Amygdala (tissue), 56 donors: ENCODE measurements at regions not wholly inside any gene's neighbourhood (a gene's known extent, or its start where the extent isn't known, plus 50 kb on each side); places are given as distances from the start of the nearest gene placed in this dataset.
"Not testable (repeated sequence)": the region's sequence is repeated elsewhere in the genome, so short reads cannot be mapped to it uniquely, and the experiment has no call there.

ENCODE experiments used
- DNase-seq, 56 donors: peaks; one replicate each; lab custom pipeline; 2025; lab: John Stamatoyannopoulos, UW

DNA sequence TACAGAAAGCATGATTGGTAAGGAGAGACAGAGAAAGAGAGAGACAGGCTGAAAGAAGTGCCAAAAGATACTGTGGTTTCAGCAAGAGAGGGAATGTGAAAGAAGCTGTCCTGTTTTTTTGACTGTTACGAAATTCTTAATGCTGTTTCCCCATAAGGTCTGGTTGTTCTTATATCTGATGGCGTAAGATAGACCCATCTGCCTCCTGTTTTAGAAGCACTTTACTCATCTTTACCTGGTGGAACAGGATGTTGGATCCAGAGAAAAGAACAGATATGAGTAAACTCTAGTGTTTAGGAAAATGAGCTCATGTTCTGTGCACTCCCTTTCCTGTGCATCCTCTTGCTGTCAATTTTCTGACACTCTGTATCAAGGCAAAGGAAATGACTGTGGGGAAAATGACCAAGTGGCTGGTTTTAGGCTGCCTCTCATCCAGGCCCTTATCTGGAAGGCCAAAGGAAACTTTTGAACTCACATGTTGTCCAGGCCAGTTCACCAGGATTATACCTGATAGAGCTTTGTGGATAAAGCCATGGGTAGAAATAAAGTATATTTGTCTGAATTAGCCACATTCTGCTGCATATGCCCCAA lies 311.7 kb upstream of the HTR2C start:
- DNase-seq = no peak

DNA sequence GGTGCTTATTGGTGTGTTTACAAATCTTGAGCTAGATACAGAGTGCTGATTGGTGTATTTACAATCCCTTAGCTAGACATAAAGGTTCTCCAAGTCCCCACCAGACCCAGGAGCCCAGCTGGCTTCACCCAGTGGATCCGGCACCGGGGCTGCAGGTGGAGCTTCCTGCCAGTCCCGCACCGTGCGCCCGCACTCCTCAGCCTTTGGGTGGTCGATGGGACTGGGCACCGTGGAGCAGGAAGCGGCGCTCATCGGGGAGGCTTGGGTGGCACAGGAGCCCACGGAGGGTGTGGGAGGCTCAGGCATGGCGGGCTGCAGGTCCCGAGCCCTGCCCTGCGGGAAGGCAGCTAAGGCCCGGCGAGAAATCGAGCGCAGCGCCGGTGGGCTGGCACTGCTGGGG lies 313.5 kb upstream of the HTR2C start:
- not testable (repeated sequence) for DNase-seq

DNA sequence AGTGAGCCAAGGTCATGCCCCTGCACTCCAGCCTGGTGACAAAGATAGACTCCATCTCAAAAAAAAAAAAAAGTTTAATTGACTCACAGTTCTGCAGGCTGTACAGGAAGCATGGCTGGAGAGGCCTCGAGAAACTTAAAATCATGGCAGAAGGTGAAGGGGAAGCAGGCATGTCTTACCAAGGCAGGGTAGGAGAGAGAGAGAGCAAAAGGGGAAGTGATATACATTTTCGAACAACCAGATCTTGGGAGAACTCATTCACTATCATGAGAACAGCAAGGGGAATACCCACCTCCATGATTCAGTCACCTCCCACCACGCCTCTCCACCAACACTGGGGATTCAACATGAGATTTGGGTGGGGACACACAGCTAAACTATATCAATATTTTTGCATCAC lies 315.2 kb upstream of the HTR2C start:
- no peak for DNase-seq

DNA sequence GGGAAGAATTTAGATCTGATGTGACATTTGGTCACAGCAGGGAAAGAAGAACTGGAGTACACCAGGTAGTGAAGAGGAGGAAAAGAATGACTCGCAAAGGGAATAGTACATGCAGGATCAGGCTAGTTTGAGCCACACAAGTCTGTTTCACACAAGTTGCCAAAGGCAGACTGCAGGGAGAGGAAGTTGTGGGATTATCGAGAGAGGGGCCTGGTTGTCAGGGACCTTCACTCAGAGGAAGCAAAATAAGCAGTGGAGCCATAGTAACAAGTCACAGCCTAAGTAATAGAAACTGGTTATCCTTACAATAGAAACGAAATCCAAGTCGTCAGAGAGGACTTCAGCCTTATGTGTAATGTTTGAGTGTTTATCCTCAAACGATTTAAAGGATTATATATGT lies 316.7 kb upstream of the HTR2C start:
- no peak for DNase-seq

DNA sequence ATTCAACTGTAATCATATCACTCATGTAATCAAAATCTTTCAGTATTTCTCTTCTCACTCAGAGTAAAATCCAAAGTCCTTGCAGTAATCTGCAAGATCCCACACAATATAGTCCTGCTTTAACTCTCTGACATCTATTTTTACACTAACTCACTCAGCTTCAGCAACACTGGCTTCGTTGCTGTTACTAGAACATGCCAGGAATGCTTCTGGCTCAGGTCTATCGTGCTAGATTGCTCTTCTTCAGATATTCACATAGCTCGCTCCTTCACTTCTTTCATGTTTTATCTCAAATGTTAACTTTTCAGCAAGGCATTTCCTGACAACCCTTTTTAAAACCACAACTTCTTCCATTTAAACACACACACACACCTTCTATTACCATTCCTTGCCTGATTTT lies 331.7 kb upstream of the HTR2C start:
- DNase-seq = no peak

DNA sequence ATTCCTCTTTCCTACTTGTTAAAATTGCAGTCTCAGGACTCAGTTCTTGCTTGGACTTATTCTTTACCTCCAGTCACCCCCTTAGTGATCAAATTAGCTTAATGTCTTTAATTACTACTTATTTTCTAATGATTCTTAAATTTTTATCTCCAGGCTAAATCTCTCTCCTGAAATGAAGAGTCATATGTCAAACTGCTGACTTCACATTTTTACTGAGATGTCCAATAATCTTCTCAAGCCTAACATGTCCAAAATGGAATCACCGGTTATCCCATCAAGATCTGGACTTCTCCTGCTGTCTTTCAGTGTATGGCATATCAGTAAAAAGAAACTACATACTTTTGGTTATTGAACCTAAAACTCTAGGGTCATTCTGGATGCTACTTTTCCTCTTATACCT lies 332.3 kb upstream of the HTR2C start:
- DNase-seq = no peak

DNA sequence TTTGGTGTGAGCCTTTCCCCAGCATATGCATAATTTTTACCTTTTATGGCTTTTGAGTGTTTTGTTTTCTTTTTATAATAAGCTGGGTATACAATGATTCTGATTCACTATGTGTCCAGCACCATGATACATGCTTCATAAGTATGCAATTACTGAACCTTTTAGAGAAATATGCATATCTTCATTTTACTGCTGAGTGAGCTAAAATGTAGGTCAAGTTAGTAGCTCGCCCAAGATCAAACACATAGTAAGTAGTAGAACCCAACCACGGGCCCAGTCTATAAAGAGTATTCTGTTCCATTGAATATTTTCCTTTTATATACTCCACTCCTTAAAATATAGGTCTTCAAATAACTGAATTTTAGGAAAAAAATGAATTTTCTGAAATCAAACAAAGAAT lies 362.4 kb upstream of the HTR2C start:
- no peak for DNase-seq

DNA sequence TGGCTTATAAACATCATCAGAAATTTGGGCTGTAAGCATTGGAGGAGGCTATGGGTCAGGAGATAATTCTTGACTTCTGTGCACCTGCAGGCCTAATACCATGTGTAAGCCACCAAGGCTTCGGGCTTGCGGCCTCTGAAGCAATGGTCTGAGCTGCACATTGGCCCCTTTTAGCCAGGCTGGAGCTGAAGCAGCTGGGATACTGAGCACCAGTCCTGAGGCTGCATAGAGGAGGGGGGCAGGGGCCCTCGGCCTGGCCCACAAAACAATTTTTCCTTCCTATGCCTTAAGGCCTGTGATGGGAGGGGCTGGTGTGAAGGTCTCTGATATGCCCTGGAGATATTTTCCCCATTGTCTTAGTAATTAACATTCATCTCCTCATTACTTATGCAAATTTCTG lies 373.0 kb upstream of the HTR2C start:
- DNase-seq = peak in 1 of 56 donors; percentile 0

DNA sequence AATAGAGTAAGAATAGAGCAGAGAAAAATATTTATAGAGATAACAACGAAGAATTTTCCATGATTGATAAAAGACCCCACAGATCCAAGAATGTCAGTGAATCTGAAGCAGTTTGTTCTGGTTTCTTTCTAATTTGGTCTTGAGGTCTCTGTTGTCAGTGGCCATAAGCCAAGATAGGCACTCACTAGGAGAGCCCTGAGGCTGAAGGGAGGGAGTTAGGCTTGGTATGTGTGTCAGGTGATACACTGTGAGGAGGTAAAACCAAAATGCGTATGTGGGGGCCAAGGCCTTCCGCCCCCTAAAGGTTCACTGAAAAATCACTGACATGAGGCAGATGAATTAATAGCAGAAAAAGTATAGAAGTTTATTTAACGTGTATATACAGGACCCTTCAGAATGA lies 382.3 kb upstream of the HTR2C start:
- DNase-seq = no peak

DNA sequence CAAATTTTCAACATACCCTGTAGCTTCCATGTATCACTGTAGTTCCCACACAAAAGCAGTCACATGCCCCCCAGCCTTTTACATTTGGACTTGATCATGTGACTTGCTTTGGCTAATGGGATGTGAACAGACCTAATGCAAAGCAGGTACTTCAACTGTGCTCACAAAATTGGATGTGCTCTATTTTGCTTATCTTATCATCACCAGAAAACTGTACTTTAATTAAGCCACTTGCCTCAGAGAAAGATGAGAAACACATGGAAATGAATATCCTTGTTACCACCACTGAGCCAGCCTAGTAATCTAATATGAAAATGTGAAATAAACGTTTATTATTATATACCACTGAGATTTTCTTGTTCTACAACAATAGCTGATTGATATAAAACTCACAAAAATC lies 402.7 kb upstream of the HTR2C start:
- no peak for DNase-seq

DNA sequence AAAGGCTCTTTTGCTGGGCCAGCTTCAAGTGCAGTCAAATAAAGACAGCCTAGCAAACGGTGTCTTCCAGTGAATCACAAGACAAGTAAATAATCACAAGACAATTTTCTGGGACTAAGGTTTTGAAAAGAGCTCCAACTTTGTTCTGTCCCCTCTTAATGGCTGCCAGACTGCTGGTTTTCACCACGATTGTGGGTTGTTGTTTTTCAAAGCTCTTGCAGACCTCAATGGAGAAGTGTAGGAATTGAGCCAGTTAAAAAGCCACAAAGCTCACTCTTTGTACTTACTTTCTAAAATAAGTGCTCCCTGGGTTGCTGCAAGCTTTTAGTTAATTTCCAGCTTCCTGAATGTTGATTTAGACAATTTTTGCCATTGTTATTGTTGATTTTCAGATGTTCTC lies 405.8 kb upstream of the HTR2C start:
- peak in 1 of 56 donors; percentile 0 for DNase-seq

DNA sequence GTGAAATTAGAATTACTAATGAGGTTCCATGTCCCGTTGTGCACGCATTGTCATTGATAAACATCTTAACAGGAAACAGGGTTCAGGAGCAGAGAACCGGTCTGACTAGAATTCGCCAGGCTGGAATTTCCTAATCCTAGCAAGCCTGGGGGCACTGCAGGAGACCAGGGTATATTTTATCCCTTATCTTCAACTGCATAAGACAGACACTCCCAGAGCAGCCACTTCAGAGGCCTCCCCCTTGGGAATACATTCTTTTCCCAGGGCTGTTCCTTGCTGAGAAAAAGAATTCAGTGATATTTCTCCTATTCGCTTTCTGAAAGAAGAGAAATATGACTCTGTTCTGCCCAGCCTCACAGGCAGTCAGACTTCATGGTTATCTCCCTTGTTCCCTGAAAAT lies 416.6 kb upstream of the HTR2C start:
- DNase-seq = not testable (repeated sequence)

DNA sequence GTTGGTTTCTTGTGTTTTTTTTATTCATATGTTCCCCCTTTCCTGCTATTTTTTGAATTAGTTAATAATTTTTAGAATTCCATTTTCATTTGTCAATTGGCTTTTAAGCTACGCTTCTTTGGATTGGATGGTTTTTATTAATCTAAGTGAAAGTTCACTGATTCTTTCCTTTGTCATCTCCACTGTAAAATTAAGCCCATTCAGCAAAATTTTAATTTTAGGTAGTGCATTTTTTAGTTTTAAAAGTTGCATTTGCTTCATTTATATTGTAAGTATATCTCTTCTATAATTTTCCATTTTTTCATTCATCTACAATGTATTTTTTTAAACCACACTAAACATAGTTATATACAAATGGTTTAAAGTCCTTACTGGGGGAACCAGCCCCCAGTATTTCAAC lies 417.3 kb upstream of the HTR2C start:
- no peak for DNase-seq

DNA sequence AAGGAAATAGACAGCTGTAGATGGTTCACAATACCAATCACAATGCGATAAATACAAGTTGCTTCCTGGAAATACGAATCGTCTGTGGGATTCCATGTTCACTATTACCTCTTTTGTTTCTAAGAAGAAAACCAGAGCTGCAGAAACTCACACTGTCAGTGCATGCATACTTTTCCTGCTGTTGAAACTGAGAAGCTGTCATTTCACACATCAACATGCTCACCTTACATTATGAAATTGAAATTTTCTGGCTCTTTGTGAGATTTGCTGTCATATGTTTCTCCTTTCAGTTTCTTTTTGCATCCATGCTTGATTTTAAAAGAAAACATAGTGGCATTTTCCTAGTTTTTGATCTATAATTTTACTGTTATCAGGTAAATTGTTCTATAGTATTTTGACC lies 418.3 kb upstream of the HTR2C start:
- no peak for DNase-seq

DNA sequence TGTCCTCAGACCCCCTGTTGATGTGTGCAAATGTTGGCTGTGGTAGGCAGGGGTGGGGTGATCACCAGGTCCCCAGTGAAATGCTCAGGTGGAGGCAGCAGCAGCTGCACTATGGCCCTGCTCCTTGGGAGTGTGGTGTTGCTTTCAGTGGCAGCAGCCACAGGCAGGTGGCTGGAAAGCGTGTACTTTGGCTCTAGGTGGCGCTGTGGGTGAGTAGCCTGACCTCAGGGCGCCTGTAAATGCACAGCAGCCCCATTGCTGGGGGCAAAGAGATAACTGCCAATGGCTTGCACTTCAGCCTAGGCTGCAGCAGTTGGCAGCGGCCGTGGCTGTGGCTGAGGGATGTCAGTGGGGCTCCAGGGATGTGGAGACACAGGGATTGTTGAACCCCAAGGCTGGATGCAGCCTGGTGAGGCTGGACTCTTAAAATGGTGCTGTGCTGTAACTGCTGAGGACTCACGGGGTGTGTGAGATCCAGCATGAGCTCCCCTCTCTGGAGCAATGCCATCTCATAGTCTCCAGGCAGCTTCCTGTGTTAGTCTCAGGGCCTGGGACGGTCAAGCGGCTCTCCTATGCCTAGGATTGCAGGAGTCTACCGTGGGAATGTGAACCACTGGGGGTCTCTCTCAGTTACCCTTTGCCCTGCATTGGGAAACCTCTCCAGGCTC lies 421.7 kb upstream of the HTR2C start:
- no peak for DNase-seq

DNA sequence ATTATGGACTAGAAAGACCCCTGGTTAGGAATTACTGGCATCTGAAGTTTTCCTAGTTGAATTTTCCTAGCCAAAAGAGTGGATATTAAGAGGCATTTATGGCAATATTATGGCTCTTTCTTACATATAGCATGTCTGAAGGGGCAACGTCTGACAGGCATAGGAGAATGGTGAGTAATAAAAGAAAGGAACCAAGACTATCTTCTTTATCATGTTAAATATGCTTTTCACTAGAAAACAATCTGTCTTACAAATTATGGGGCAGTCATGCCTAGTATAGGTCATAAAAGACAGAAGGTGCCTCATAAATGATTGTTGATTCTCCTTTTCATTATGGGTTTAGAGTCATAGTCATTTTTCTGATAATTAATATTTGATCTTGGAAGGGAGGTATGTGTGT lies 431.1 kb upstream of the HTR2C start:
- DNase-seq = no peak

DNA sequence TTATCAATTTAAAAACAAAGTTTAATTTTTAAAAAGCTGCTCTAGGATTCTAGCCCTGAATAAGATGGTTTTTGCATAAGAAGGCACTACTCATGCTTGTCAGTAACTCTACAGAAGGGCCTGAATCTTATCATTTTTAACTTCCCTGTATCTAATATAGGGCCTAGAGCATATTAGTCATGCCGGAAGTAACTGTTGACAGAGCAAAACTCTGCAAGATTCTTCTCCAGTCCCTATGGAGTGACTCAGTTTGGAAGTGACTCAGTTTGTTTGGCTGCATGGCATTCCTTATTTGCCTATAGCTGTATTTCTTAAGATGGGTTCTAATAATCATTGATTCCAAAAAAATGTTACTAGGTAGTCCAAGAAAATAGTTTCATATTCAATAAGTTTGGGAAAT lies 431.8 kb upstream of the HTR2C start:
- no peak for DNase-seq

DNA sequence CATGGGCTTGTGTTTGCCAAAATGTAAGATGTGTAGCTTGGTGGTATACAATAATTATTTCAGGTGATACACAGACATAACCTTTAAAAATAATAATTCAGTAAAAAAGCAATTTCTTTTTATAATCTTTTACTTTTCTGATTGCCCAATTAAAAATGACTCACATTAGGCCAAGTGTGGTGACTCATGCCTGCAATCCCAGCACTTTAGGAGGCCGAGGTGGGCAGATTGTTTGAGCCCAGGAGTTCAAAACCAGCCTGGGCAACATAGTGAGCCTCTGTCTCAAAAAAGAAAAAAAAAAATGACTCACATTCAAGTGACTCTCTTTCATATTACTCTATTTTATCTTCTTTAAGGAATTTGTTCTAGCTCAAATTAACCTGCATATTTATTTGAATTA lies 449.4 kb upstream of the HTR2C start:
- DNase-seq = no peak

DNA sequence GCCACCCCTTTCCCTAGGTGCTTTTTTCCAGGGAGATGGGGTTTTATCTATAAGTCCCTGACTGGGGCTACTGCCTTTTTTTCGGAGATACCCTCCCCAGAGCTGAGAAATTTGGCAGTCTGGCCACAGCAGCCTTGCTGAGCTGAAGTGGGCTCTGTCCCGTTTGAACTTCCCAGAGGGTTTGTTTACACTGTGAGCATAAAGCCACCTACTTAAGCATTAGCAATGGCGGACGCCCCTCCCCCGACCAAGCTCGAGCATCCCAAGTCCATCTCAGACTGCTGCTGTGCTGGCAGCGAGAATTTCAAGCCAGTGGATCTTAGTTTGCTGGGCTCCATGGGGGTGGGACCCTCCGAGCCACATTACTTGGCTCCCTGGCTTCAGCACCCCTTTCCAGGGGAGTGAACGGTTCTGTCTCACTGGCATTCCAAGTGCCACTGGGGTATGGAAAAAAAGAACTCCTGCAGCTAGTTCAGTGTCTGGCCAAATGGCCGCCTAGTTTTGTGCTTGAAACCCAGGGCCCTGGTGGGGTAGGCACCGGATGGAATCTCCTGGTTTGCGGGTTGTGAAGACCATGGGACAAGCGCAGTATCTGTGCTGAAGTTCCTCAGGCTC lies 456.4 kb upstream of the HTR2C start:
- no peak for DNase-seq

DNA sequence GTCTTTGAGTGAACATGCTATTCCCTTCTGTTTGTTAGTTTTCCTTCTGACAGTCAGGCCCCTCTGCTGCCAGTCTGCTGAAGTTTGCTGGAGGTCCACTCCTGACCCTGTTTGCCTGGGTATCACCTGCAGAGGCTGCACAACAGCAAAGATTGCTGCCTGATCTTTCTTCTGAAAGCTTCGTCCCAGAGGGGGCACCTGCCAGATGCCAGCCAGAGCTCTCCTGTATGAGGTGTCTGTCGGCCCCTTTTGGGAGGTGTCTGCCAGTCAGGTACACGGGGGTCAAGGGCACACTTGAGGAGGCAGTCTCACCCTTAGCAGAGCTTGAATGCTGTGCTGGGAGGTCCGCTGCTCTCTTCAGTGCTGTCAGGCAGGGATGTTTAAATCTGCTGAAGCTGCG lies 456.9 kb upstream of the HTR2C start:
- no peak for DNase-seq

DNA sequence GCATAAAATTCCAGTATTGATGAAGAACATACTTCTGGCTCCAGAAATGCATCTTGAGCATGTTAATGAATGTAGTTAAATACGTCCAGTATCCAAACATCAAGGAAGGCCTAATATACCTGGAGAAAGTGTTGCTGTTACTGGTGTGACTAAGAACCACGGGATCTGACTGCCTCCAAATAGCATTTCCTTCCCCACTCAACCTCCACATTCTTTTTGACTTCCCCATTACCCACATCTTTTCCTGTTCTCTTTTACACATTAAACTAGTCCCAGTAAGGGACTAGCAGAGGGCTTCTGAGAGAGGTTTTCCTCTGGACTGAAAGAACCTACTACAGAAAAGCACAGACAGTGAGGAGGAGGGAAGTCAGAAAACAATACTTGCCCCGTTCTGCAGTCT lies 482.8 kb upstream of the HTR2C start:
- DNase-seq = no peak

DNA sequence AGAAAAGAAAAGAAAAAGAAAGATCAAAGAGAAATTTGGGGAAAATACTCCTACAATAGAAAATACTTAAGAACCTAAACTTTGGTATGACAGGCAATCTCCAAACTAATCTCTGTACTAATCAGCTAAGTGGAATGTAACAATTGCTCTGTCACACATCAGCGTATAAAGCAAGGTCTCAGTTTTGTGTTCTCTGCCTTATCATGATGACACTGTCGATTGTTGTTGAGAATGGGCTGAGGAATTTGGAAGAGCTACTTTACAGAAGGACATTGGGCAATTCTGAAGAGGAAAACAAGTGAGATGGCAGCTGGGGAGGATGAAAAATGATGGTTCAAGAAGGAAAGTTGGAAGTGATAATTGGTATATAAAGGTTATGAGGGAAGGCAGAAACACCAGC lies 486.0 kb upstream of the HTR2C start:
- DNase-seq = no peak

DNA sequence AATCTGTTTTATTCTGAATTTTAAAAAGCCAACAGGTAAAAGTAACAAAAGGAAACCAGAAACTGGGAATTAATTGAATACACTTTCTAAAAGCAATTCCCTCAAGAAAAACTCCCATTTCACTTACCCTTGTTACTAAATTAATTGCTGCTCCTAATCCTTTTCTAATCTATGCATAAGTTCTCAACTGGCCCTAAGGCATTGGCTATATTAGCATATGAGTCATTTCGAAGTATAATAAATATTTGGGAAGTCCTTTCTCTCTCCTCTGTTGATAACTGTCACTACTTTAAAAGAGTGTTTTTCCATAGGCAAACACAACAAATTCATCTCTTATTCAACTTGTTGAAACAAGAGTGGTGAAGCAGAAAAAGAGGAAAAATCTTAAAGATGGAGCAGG lies 486.5 kb upstream of the HTR2C start:
- DNase-seq = no peak
